ENCODE measurements at regions not wholly inside any gene's neighbourhood (a gene's known extent, or its start where the extent isn't known, plus 50 kb on each side); places are given as distances from the start of the nearest gene placed in this dataset.

DNA sequence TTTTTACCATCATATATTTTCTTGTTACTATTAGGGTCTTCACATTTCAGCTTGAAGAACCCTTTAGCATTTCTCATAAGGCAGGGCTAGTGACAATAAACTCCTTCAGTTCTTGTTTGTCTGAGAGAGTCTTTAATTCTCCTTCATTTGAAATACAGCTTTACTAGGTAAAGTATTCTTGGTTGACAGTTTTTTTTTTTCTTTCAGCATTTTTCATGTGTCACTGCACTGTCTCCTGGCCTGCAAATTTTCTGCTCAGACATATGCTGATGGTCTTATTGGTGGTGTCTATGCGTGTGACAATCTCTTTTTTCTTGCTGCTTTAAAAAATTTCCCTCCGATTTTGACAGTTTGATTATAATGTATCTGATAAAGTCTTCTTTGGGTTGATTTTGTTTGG is 399.9 kb downstream of the SH3GL2 start:
- no peak for DNase-seq

- DNase-seq = no peak
Observed at GRCh38 chr9:17986595-17986994, 407.7 kb downstream of the SH3GL2 start.

- DNase-seq = no peak
Observed at GRCh38 chr9:17987189-17987588, 408.3 kb downstream of the SH3GL2 start.

DNA sequence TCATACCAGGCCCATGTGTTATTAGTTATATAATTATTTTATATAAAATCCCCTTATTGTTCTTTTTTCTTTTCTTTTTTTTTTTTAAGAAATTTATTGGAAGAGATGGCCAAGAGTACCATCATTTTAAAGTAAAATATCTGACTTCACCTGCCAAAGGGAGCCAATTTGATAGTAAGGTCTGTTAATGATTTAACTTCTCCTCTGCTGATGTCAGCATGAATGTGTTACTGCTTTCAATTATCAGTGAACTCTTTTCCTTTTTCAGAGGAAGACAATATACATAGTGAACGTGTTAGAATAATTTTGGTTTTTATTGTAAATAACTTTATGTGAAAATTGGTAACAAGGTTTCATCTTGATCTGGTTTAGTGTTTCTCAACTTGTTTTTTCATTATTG is 409.6 kb downstream of the SH3GL2 start:
- no peak for DNase-seq

GRCh38 chr9:17990602-17991001 is 411.7 kb downstream of the SH3GL2 start:
- no peak for DNase-seq

GRCh38 chr9:17993024-17993423 is 414.2 kb downstream of the SH3GL2 start:
- DNase-seq = no peak

- DNase-seq = no peak
Observed at GRCh38 chr9:17994695-17995425, 416.0 kb downstream of the SH3GL2 start.

- no peak for DNase-seq
Observed at GRCh38 chr9:17996728-17997127, 417.9 kb downstream of the SH3GL2 start.

DNA sequence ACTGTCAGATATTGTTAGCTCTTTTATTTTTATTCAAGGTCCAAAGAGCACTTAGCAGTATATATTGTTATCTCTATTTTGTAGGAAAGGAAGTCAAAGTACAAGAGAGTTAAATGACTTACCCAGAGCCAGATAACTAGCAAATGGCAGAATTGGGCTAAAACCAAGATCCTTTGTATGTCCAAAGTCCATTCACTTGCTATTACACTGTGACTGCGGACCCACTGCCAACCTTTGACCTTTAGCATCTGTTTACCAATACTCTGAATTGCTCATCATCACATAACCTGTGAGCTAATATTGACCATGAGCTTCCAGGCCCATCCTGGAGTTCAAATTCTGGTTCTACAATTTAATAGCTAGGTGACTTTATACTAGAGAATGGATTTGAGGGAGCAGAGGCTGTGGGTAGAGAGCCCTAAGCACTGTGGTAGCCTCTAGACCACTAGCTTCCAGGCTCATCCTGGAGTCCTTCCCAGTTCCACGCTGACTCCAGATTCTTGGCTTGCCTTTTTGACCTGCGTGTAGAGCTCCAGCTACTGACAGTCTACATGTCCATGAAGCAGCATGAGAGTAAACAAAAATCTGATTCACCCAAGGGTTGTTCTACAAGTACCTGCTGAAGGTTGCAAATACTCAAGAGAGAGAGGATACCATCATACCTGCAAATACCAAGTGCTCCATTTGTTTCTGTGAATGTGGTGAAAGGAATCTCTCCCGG is 424.0 kb downstream of the SH3GL2 start:
- no peak for DNase-seq

GRCh38 chr9:18006591-18006990 is 427.7 kb downstream of the SH3GL2 start:
- no peak for DNase-seq

- no peak for DNase-seq
Observed at GRCh38 chr9:18007621-18008020, 428.8 kb downstream of the SH3GL2 start.

DNA sequence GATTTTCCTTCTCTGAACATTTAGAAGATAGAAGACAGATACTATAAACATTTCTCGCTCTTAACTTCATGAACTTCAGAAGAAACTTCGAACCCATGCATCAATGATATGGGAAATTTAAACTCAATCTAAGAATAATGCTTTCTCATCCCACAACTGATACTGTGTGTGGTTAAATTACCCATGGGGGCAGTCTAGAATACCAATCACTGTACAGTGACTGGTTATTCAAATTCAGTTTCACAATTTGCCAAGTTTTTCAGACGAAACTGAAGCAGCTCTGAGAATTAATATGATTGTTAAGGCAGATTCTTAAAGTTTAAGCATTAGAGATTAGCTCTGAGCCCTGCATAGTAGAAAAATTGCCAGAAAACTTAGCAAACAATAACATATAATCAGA is 431.0 kb downstream of the SH3GL2 start:
- no peak for DNase-seq

DNA sequence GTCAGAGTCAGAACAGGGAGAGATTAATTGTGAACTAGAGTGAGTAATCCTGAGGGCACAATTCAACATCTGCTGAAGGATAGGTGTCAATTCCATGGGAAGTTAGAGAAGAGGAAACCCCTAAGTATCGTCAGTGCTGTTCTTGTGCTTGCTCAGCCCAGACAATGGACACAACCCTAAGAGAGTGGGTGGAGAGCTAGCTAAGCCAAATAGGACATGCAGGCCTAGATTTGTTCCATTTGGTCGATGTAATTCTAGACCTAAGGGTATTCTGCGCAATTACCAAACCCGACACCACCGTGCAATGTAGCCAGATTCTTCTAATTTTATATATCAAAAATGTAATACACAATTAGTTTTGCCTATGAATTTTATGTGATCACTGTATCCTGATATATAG is 431.6 kb downstream of the SH3GL2 start:
- no peak for DNase-seq

DNA sequence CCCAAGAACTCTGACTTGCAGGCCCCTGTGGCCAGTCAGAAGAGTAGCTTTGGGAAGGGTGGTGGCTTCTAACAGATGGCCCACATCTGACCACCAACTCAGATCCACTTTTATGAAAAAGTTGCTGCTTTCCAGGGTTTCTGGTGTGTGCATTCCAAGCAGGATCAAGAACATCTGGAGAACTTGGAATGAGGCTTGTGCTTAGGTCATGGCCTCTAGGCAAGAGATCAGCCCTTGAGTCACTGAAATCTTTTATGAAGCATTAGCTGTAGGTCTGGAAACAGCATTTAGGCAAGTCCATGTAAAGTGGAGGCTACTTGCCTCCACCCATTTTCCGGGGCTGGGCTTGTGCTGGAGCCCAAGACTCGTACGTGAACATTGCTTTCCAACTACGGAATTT is 433.3 kb downstream of the SH3GL2 start:
- no peak for DNase-seq

DNA sequence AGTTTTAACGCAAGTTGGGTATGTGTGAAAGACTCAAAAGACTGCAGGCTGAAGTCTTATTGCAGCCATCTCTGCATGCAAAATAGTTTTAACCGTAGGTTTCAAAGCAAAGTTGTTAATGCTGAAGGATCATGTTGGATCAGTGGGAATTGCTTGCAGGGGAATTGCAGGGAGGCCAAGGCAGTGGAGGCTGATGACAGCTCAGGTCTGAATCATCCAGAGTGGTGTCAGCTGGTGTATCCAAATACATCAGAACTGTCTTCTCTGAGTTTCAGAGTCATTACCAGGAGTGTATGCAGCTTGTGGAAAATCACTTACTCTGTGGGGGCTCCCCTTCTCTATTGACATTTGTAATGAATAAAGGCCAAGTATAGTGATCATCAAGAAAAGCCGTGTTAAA is 435.7 kb downstream of the SH3GL2 start:
- no peak for DNase-seq

DNA sequence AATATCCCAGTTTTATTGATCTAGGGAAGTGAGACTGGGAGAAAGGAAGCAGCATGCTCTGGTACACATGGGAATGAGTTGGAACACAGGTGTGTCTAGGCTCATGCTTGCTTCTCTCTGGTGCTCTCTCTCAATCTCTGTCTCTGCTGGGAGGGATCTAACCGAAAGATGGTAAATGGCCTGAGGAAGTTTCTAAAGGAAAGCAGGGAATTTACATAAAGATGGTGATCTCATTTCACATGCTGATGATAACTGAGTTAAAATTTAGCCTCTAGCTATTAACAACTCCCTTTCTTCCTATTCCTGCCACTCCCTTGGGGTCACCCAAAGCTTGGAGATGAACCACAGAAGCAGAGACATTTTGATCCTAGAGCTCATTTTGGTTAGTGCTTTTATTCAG is 436.2 kb downstream of the SH3GL2 start:
- DNase-seq = no peak

- DNase-seq = no peak
Observed at GRCh38 chr9:18017136-18017535, 438.3 kb downstream of the SH3GL2 start.

- no peak for DNase-seq
Observed at GRCh38 chr9:18018221-18018620, 439.4 kb downstream of the SH3GL2 start.

GRCh38 chr9:18018661-18019060 is 439.8 kb downstream of the SH3GL2 start:
- DNase-seq = no peak

GRCh38 chr9:18020121-18020745 is 441.4 kb downstream of the SH3GL2 start:
- no peak for DNase-seq

DNA sequence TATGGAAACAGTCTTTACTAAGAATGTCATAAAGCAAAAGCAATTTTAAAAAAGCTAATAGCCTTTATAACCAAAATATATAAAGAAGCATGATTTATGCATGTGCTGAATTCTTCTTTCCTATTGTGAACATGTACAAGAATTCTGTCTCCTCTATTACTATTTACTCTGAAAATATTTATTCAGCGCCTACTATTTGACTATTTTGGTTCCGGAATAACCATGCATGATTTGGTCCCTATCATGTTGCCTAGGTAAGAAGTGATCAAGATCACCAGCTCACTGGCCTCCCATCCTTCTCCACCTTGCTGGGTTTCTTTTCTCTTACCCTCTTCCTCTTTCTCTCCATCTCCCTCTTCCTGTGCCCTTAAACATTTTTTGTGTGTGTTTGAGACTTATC is 443.8 kb downstream of the SH3GL2 start:
- DNase-seq = no peak

DNA sequence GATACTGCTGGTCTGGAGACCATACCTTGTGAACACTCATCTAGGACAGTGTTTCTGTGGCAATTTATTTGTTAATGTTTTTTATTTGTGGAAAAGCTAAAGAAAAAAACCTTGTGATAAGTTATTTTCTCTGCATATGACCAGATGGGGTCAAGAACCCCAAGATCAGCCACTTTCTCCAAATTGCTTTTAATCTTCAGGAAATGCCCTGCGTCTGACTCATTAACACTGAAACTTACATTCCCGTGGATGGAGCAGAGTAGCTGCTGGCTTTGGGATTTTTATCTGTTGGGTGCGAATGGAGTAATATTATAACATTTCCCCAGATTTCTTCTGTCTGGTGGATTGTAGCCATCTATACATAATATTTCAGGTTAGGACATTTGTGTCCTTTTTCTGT is 444.5 kb downstream of the SH3GL2 start:
- DNase-seq = no peak

- no peak for DNase-seq
Observed at GRCh38 chr9:18032636-18033035, 441.3 kb upstream of the ADAMTSL1 start.

Data from stimulated activated CD4-positive, alpha-beta T cell treated with anti-CD3 and anti-CD28 coated beads, Interleukin-4, amount 100 ng/mL, for 24 hours (primary cell).